Mucosa of descending colon (tissue), 3 donors: ENCODE measurements at regions not wholly inside any gene's neighbourhood (a gene's known extent, or its start where the extent isn't known, plus 50 kb on each side); places are given as distances from the start of the nearest gene placed in this dataset.
"Not testable (repeated sequence)": the region's sequence is repeated elsewhere in the genome, so short reads cannot be mapped to it uniquely, and the experiment has no call there.

ENCODE experiments used
- ATAC-seq: fragments of 200-7000 bp; cut with Tn5 transposase; one replicate; pipeline ENCODE4 v1.9.1; 2020; ENCODE audit warnings: mild to moderate bottlenecking, moderate library complexity
- DNase-seq, 3 donors: peaks; one replicate each; pipeline ENCODE4 v3.0.0-alpha.2; 2020
- H3K36me3 ChIP-seq: fragments of 200-600 bp; one replicate; pipeline ENCODE4 v1.8.0; 2021; ENCODE audit warnings: low read depth, mild to moderate bottlenecking
- H3K4me1 ChIP-seq: fragments of 200-600 bp; one replicate; pipeline ENCODE4 v1.8.0; 2021; ENCODE audit warnings: low read depth, mild to moderate bottlenecking
- H3K4me3 ChIP-seq: fragments of 200-600 bp; one replicate; pipeline ENCODE4 v1.8.0; 2021; ENCODE audit warnings: mild to moderate bottlenecking
- H3K9me3 ChIP-seq: fragments of 200-600 bp; one replicate; pipeline ENCODE4 v1.8.0; 2021; ENCODE audit warnings: mild to moderate bottlenecking
- intact Hi-C, 2 donors: fragments of 100-400 bp; cut with DNase I in 1 of 2; cut with micrococcal nuclease in 1 of 2; formaldehyde crosslinking; loops; one replicate each; pipeline versions ENCODE4 v1.11.0 to v1.11.1; 2022; cut with DNase I, micrococcal nuclease
- TF ChIP-seq, protein P1 (sequence below): fragments of 200-600 bp; IDR thresholded peaks from one replicate; pipeline ENCODE4 v1.8.0; 2022; ENCODE audit warnings: antibody characterized with exemption, mild to moderate bottlenecking
- donor health status: DM: no; HTN: no; CAD: no; lungs with moderate emphysema.
- donor health status: DM: no; HTN: no; CAD: no.
- donor health status: DM: no; HTN: yes; CAD: no.

DNA sequence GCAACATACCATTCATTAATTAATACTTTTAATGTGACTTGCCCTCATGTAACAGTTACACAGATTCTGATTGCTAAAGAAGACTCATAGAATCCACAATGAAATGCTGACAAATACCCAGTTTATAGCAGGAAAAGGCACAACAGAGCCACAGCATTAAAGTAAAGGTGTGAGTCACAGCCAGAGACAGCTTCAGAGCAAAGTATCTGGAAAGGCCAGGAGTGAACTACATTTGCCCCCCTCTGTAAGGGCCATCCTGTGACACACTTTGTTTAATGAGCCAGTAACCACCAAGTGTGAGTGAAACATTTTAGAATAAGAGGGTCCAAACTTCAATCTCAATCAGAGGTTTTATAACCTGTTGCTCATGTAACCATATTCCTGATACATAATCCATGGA lies 133.8 kb upstream of the TACR3 start:
- DNase-seq (no peak), ATAC-seq (no peak)
- peaks cover 13% of the 10 kb centered on the region for H3K9me3 ChIP-seq
- H3K36me3 ChIP-seq: no peaks in the 10 kb centered on the region
- H3K4me3 ChIP-seq: no peak overlapping the region
- intact Hi-C loops: no loop called here
- no peaks in the 10 kb centered on the region for H3K4me1 ChIP-seq
- TF ChIP-seq, protein P1, sequence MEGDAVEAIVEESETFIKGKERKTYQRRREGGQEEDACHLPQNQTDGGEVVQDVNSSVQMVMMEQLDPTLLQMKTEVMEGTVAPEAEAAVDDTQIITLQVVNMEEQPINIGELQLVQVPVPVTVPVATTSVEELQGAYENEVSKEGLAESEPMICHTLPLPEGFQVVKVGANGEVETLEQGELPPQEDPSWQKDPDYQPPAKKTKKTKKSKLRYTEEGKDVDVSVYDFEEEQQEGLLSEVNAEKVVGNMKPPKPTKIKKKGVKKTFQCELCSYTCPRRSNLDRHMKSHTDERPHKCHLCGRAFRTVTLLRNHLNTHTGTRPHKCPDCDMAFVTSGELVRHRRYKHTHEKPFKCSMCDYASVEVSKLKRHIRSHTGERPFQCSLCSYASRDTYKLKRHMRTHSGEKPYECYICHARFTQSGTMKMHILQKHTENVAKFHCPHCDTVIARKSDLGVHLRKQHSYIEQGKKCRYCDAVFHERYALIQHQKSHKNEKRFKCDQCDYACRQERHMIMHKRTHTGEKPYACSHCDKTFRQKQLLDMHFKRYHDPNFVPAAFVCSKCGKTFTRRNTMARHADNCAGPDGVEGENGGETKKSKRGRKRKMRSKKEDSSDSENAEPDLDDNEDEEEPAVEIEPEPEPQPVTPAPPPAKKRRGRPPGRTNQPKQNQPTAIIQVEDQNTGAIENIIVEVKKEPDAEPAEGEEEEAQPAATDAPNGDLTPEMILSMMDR: no peak

DNA sequence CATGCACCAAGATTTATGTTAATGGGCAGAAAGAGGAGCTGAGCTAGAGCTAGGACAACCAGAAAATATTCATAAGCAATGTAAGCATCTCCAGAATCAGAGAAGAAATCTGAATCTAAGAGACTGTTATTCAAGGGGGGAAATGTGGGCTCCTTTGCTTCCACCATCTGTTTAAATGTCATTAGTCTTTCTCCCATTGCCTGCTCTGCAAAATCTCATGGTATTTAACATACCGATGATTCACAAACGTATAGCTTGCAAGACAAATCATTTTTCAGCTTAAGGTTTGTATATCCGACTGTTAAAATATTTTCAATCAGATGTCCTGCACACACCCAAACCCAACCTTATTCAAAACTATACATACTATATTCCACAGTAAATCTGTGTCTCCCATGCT lies 133.4 kb upstream of the TACR3 start:
- DNase-seq: no peak
- intact Hi-C loops: no loop called here
- Histone ChIP-seq H3K4me1 (no peaks in the 10 kb centered on the region), H3K36me3 (no peaks in the 10 kb centered on the region), H3K4me3 (no peak overlapping the region), H3K9me3 (peaks cover 13% of the 10 kb centered on the region)
- TF ChIP-seq, protein P1: no peak
- ATAC-seq: no peak

DNA sequence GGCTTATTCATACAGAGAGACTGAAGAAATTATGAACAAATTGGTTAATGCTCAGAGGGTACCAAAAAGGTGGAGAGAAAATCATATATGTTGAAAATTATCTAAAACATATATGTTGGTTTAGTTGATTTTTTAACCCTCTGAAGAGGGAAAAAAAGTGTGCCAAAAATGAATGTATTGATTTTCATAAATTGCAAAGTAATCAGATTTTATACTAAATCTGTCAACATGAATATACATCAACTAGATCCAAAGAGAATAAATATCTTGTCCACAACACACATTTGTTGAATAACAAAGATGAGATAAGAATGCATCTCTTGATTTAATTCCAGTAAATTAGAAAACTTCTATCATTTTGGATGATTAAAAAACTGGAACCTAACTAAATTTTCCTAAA lies 125.3 kb upstream of the TACR3 start:
- DNase-seq (no peak), ATAC-seq (no peak)
- Histone ChIP-seq H3K9me3 (peaks cover 27% of the 10 kb centered on the region), H3K4me1 (no peaks in the 10 kb centered on the region), H3K4me3 (no peak overlapping the region), H3K36me3 (no peaks in the 10 kb centered on the region)
- intact Hi-C loops: no loop called here
- TF ChIP-seq, protein P1: no peak

DNA sequence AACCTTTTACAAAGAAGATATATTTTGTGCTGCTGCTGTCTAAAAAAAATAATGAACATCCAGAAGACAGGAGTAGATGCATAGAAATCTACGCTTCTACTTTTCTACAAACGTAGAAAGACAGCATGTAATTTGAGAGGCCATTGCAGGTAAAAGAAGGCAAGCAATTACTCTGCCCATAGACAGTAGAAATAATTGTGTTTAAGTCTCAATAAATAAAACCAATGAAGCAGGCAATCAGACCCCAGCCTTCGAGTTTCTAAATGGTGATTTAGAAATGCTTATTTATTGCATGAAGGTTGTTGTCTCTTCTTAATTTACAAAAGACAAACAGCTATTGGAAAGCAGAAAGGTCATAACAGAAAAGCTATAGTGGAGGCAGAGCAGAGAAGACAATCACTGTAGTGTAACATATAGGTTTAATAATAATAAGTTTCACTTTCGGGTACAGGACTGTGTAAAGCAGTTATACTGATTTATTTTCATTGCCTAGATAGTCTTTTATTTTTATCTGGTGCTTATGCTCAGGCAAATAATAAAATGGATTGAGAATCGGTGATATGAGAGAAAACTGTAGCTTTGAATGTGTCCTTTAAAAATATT lies 123.0 kb upstream of the TACR3 start:
- H3K9me3 ChIP-seq: peaks cover 18% of the 10 kb centered on the region
- no peaks in the 10 kb centered on the region for H3K36me3 ChIP-seq
- ATAC-seq: no peak
- intact Hi-C loops: no loop called here
- no peak overlapping the region for H3K4me3 ChIP-seq
- no peak for DNase-seq
- no peaks in the 10 kb centered on the region for H3K4me1 ChIP-seq
- TF ChIP-seq, protein P1: no peak

DNA sequence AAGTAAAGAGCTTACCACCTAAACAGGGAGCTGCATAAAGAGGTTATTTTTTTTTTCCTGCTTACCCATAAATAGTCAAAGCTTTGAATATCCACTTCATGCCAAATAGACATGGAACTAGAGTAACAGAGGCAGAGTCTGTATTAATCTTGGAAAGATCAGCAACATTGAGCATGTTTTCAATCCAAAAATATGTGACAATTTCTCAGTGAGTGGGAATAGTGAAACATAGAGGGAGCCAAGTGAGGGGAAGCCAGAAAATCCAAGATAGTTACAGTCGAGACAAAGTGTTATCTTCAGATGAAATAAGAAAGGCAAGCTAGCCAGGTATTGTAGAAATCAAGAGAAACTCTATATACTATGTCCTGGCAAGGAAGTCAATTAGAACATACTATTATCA lies 122.3 kb upstream of the TACR3 start:
- no peak overlapping the region for H3K4me3 ChIP-seq
- TF ChIP-seq, protein P1: no peak
- DNase-seq (no peak), ATAC-seq (no peak)
- intact Hi-C loops: no loop called here
- H3K9me3 ChIP-seq: peaks cover 13% of the 10 kb centered on the region
- H3K4me1 ChIP-seq: no peaks in the 10 kb centered on the region
- no peaks in the 10 kb centered on the region for H3K36me3 ChIP-seq

DNA sequence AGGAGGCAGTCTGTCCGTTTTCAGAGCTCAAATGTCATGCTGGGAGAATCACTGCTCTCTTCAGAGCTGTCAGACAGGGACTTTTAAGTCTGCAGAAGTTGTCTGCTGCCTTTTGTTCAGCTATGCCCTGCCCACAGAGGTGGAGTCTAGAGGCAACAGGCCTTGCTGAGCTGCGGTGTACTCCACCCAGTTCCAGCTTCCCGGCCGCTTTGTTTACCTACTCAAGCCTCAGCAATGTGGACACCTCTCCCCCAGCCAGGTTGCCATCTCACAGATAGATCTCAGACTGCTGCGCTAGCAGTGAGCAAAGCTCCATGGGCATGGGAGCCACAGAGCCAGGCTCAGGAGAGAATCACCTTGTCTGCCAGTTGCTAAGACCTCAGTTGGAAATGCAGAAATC lies 90.5 kb upstream of the TACR3 start:
- DNase-seq, H3K4me1 ChIP-seq, intact Hi-C loops, H3K36me3 ChIP-seq, H3K4me3 ChIP-seq, ATAC-seq, H3K9me3 ChIP-seq: not testable (repeated sequence)
